GM19238 (cell line): ENCODE measurements at regions not wholly inside any gene's neighbourhood (a gene's known extent, or its start where the extent isn't known, plus 50 kb on each side); places are given as distances from the start of the nearest gene placed in this dataset.
"Not testable (repeated sequence)": the region's sequence is repeated elsewhere in the genome, so short reads cannot be mapped to it uniquely, and the experiment has no call there.

ENCODE experiments used
- DNase-seq: peaks from one replicate; pipeline ENCODE4 v3.0.0; 2011; ENCODE audit warnings: low spot score; ENCODE audit not compliant: insufficient read length

DNA sequence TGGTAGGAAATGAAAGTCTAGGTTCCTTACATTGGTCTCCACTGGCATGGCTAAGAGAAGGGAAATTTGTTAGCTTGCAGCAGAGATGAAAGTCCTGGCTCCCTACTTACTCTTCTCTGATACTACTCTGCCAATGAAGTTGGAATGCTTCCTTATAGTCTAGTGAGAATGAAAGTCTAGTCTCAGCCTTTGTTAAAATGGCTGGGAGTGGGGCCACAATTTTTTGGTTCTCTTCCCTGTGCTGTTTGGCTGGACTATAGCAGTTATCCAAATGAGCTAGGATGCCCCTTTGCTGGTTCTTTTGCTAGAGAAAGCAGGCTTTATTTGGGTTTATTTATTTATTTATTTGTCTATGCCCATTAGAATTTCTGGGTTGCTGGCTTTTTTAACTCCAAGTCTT is 414.3 kb downstream of the AASDHPPT start:
- DNase-seq, result no peak

- DNase-seq, result no peak
Measured at GRCh38 chr11:106493751-106494150, 416.3 kb downstream of the AASDHPPT start.

GRCh38 chr11:106495046-106495445 is 417.6 kb downstream of the AASDHPPT start:
- no peak for DNase-seq

GRCh38 chr11:106496677-106497076 is 419.2 kb downstream of the AASDHPPT start:
- DNase-seq, result no peak

DNA sequence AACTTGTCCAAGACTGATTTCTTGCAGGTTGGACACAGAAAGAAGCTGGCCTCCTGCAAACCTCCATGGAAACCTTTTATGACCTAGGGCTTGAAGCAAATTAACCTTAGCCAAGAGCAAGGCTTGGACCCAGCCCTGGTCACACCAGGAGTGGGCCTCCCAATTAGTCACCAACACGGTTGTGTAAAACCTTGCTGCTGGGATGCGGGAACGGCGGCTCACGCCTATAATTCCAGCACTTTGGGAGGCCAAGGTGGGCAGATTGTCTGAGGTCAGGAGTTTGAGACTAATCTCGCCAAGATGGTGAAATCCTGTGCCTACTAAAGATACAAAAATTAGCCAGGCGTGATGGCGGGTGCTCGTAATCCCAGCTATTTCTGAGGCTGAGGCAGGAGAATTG is 419.9 kb downstream of the AASDHPPT start:
- no peak for DNase-seq

GRCh38 chr11:106497822-106498221 is 420.4 kb downstream of the AASDHPPT start:
- DNase-seq, result no peak

DNA sequence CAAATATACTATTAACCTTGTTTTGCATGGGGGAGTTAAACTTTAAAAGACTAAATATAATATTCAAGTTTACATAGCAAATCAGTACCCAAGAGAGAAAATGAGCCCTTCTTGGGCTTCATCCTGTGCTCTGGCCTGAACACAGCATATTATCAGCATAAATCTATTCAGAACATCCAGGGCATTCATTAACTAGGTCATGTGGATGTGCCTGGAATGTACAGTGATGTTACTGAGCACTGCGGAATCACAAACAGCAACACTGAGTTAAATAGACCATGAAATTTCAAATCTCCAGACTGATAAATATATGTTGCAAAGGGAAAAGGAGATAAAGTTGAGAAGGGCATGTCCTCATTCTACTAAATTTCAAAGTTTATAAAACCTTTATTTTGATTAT is 426.4 kb downstream of the AASDHPPT start:
- DNase-seq, result no peak

DNA sequence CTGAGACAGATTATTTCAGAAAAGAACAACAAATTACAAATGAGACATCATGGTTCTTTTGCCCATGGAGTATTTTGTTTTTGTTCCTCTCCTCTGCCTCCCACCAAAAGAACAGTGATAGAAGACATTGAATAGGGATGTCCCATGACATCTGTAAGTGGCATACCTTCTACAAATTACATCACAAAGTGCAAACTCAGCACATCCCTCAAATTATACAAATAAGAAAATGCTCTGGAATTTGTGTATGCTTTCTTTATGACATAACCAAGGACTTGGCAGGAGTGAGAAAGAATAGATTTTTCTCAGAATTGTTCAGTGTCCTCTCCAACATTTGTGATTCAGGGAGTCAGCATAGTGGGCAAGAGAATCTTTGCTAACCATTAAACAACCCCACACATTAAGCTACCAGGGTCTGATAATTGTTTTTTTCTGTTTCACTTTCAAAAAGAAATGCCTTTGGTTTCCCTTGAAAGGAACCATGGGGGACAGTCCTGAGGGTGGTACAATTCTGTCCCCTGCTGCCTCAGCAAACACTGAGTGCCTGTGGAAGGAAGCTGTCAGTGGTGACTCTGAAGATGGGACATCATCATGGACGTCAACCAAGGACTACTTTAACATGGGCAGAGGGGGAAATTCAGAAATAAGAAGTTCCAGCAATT is 430.3 kb downstream of the AASDHPPT start:
- DNase-seq, result no peak

DNA sequence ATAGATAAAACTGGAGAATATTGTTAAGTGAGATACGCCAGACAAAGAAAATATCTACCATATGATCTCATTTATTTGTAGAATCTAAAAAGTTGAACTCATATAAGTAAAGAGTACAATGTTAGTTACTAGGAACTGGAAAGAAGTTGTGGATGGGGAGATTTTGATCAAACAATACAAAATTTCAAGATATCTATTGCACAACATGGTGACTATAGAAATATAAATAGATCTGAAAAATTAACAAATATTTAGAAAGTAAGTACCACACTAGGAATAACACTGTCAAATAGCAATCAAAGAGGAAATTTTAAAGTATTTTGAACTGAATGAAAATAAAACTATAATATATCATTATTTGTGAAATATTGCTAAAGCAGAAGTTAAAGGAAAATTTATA is 437.2 kb downstream of the AASDHPPT start:
- DNase-seq, result no peak

DNA sequence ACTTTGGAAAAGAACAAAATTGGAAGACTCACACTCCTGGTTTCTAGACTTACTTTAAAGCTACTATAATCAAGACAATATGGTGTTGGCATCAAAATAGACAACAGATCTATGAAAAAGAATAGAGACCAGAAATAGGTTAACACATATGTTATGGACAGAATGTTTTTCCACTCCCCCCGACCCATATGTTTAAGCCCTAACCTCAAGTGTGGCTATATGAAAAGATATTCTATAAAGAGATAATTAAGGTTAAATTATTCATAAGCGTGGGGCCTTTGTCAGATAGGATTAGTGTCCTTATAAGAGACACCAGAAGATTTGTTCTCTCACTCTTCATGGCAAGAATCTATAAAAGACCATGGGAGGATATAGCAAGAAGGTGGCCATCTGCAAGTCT is 440.0 kb downstream of the AASDHPPT start:
- DNase-seq, result no peak

DNA sequence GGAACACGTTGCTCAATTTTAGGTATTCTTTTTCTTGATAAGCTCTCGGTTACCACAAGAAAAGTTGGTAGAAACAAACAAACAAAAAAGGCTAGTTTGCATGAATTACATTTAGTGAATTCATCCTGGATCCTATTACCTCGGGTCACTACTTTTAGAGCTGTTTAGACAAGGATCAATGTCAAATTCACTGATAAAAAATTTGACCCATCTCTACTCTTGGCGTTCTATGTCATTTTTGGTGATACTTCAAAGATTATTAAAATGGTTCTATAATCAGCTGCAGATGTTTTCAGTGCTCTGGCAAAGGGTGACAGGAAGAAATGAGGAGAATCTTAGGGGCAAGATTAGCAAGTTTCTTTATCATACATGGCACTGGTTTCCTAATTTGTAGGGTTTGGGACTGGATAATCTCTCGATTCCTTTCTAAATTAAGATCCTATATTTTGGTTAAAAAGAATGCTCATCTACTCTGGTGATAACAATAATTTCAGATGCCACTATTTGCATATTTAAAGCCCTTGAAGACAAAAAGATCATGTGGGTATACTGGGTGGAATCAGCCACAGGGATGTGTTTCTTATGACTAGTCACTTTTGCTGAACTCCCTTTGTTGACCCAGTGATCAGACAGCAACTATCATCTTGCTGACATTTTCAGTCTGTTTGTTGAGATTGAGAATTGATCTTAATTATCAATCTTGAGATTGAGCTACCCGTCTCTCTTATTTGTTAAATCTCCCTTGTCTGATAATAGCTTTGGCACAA is 442.9 kb downstream of the AASDHPPT start:
- no peak for DNase-seq

DNA sequence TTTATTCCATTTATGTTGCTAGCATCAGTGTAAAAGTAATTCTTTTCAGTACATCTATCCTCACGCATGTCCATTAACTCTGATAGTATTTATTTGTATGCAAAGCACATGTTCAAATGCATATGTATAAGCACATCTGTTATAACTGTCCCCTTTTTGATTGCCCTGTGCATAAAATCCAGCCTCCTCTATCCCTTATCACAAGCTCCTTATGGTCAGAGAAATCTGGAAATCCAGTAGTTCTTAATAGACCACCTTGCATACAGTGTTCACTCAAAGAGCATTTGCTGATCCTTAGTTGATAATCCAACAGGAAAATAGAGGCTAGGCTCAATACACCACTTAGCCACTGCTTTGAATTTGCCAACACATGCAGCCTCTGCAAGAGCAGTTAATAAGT is 443.5 kb downstream of the AASDHPPT start:
- DNase-seq, result no peak

- DNase-seq, result no peak
Measured at GRCh38 chr11:106523171-106523570, 445.7 kb downstream of the AASDHPPT start.

DNA sequence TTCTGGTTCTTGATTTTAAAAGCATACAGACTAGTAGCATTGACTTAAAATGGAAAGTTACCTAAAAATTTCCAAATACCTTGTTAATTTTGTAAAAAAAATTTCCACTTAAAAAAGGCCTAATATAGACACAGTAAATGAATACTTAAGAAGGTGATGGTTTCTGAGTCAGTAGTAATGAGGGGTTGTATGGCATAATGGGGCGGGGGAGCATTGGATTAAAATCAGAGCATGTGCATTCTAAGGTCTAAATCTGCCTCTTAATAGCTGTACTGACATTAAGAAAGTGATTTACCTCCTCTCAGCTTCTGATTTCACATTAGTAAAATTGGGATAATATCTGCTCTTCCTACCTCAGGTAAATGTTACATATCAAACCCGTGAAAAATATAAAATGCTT is 446.5 kb downstream of the AASDHPPT start:
- DNase-seq, result no peak

GRCh38 chr11:106524436-106524835 is 447.0 kb downstream of the AASDHPPT start:
- no peak for DNase-seq

- DNase-seq, result not testable (repeated sequence)
Measured at GRCh38 chr11:106531648-106532047, 454.2 kb downstream of the AASDHPPT start.

DNA sequence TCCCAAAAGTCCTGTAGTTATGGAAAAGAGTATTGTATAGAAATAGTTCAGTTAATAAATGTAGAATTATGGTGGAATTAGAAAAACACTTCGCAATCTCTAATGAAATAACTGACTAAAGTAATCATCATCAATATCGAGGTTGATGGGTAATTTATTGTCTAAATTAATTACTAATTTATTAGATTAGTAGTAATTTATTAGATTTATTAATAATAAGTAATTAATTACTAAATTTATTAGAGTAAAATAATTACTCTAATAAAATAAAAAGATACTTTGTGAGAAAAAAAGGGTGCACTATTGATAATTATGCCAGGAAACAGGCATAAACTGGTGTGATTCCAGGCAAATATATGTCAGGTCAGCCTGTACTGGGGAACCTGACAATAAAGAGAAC is 455.6 kb downstream of the AASDHPPT start:
- DNase-seq, result no peak

GRCh38 chr11:106540001-106540400 is 462.5 kb downstream of the AASDHPPT start:
- no peak for DNase-seq

GRCh38 chr11:106548406-106548805 is 469.9 kb downstream of the GUCY1A2 start:
- no peak for DNase-seq

- DNase-seq, result no peak
Measured at GRCh38 chr11:106551744-106552673, 466.3 kb downstream of the GUCY1A2 start.

GRCh38 chr11:106552694-106553203 is 465.5 kb downstream of the GUCY1A2 start:
- no peak for DNase-seq

- DNase-seq, result no peak
Measured at GRCh38 chr11:106553304-106553703, 465.0 kb downstream of the GUCY1A2 start.
